AG20443 (cell line): ENCODE measurements at regions not wholly inside any gene's neighbourhood (a gene's known extent, or its start where the extent isn't known, plus 50 kb on each side); places are given as distances from the start of the nearest gene placed in this dataset.

ENCODE experiments used
- DNase-seq: peaks from one replicate; pipeline ENCODE4 v3.0.0; 2012; ENCODE audit warnings: low spot score, mixed read lengths

DNA sequence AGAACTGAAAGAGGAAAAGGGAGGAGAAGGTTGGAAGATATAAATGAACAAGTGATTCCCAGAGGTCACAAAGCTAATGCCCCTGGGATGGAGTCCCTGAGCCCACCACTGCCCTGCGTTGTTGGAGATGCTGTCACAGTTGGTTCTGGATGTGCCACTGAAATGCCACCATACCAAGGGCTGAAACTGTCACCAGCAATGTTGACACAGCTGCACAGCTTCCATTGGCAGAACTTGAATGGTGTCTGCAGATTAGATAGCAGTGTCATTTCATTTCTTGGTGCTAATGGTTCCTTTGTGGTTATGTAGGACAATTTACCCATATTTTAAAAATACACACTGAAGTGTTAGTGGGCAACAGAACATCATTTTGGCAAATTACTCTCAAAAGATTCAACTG is 120.7 kb downstream of the TBXT start:
- no peak for DNase-seq

DNA sequence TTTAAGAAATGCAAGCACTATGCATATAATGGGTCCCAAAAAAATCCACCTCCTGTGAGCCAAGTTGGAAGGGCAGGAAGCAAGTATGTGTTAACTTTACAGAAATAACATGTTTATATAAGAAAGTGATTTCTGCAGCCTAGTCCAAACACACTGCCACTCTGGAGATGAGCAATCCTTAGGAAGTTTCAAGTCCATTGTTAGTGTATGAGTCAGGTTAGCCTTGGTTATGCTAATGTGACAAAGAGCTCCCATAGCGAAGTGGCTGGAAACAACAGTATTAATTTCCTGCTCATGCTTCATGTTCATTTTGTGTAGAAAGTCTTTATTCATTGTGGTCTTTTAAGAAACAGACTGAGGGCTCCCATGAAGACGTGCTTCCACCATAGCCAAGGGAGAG is 121.4 kb downstream of the TBXT start:
- peak; percentile 85 for DNase-seq

- no peak for DNase-seq
Observed at GRCh38 chr6:166045860-166046200, 121.8 kb downstream of the TBXT start.

DNA sequence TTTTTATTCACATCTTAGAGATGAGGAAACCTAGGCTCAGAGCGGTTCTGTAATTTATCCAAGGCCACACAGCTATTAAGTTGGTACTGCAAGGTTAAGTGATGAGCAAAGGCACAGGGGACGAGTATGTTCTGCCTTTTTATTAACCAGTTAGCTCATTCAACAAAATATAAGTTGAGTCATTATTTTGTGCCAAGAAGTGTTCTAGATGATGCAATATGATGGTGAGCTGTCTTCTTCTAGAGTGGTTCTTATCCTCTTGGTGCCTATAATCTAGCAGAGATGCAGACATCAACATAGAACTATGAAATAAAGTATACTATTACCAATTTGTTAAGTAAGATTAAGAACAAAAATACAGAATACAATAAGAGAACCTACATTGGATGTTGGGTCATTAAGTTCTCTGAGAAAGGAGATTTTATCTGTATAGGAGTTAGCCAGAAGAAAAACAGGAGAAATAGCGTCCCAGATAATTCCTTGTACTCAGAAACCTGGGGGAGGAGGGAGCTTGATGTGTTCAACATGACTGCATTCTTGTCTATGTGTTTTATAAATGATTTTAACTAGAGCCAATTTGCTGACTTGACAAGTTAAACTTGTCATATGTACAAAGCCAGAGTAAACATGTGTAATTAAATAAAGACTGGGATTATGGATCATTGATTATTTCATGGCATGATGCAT is 122.3 kb downstream of the TBXT start:
- no peak for DNase-seq

GRCh38 chr6:166041277-166041676 is 126.4 kb downstream of the TBXT start:
- DNase-seq, result no peak

DNA sequence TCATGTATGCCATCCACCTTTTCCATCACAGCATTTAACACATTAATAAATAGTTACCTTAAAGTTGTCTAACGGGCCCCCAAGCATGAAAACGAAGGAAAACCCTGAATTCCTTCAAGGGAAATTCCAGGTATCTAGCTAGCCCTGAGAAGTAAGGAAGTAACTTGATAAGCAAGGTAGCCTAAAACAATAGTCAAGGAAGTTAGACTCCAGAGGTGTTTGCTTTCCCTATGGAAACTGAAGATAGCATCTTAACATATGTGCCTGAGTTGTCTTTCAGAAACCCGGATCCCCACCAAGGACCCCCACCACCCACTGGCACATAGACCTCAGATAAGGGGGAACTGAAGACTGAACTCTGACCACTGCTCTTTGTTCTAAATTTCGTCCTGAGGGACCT is 127.4 kb downstream of the TBXT start:
- DNase-seq, result no peak

GRCh38 chr6:166036316-166037095 is 131.1 kb downstream of the TBXT start:
- DNase-seq, result no peak

DNA sequence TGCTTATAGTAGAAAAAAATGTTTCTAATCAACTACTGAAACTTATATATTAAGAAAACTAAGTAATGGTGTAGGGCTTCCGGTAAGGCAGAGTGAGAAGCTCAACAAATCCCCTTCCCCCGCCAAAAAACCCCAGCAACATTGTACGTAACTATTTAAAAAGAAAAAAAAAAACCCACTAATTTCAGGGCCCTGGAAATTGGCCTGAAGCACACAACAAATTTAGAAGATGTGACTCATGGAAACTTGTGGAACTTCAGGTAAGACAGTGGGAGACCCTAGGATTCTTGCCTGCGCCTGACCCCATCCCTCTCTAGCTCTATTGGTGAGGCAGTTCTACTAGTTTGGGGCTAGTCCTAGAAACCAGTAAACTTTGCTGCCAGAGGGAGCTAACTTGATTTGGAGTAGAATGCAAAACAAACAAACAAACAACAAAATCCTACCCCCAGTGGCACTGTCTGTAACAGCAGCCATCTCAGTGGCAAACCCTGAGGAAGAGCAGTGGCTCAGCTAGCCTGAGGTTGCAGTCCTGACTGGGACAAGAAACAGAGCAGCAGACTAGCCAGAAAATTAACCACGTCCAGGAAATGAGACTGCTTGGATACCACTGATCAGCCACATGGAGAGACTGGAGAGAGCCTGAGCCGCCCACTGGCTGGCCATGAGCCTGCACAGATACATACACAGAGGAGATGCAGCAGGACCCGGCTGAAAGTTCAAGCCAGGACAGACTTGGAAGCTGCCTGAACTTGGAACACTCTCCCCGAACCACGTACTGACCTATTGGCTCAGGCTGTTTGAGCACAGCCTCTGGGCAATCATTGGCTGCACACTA is 135.1 kb downstream of the TBXT start:
- DNase-seq, result peak; percentile 80

GRCh38 chr6:166031275-166031674 is 136.4 kb downstream of the TBXT start:
- DNase-seq, result no peak

DNA sequence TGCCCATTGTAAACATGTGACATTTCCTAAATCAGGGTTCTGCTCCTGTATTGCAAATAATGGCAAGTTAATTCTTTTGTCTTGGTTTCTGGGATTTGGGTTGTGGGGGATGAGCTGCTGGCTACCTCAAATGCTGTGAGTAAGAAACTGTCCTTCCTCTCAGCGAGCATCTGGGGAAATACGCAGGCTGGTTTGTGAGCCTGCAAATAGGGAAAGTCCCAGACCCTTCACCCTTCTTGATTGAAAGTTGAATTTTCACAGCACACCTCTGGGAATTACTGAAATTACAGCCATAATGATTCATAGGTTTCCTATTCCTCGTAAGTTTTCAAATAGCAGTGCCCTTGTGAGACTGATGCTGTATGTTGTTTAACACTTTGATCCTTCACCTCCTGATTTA is 138.1 kb downstream of the TBXT start:
- no peak for DNase-seq

DNA sequence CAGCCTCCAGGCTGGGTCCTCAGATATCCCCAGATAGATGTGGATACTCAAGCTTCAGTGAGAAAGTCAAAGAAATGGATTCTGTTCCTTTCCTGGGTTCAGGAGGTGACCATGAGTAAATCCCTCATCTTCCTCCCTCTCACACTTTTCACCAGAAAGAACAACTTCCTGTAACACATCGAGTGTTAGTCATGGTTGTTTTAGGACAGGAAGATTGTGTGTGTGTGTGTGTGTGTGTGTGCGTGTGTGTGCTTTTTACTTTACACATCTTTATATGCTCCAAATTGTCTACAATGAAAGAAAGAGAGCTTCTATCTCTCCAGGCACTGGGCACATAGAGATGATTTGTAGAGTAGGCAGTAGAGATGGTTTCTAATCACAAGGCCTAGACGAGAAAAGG is 139.9 kb downstream of the TBXT start:
- no peak for DNase-seq

GRCh38 chr6:166026586-166027126 is 141.0 kb downstream of the TBXT start:
- DNase-seq, result no peak

GRCh38 chr6:166025149-166025898 is 142.3 kb downstream of the TBXT start:
- DNase-seq, result peak; percentile 74

DNA sequence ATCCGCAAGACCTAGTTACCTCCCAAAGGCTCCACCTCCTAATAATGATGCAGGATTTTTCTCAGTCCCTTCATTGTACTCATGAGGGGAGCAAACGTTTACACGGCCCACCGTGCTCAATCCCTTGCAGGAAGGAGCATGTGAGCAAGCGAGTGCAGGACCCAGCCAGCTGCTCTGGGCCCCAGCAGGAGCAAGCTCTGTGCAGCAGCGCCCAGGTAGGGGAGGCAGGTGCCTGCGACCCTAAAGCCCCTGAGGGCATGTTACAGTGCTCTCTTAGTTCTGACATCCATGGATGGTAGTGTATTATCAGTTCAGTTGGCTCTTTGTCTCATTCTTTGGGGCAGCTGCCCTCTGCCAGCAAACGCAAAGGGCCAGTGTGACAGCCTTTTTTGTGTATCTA is 143.4 kb downstream of the TBXT start:
- no peak for DNase-seq

- DNase-seq, result no peak
Observed at GRCh38 chr6:166023273-166023989, 144.2 kb downstream of the TBXT start.

DNA sequence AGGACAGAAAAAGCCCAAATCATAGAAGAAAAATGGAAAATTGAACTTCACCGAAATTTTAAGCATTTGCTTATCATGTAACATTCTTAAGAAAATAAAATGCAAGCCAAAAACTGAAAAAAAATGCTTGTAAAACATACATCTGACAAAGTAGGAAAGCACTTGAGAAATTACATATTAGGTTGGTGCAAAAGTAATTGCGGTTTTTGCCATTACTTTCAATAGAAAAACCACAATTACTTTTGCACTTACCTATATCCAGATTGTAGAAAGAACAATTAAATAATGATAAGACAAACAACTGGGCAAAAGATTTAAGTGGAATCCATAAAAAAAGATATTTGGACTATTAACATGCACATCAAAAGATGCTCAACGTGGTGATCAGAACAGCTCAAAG is 146.2 kb downstream of the TBXT start:
- no peak for DNase-seq

DNA sequence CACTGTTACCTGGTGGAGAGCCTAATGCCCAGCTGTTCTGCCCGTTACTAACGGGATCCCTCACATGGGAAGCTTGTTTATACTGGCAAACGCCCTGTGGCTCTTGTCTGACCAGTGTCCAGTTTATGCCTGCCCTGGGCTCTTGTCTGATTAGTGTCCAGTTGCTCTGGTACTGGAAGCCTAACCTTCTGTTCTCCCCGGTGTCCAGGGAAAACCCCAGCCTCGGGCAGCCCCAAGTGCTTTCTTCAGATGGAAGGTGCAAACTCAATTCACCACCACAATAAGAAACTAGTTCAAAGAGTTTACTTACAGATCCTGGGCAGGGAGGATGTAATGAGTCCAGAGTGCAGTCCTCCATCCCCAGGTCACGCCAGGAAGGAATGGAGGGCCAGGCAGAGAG is 148.4 kb downstream of the TBXT start:
- no peak for DNase-seq

GRCh38 chr6:166017032-166017635 is 150.5 kb downstream of the TBXT start:
- no peak for DNase-seq

GRCh38 chr6:166014966-166015365 is 152.7 kb downstream of the TBXT start:
- no peak for DNase-seq

DNA sequence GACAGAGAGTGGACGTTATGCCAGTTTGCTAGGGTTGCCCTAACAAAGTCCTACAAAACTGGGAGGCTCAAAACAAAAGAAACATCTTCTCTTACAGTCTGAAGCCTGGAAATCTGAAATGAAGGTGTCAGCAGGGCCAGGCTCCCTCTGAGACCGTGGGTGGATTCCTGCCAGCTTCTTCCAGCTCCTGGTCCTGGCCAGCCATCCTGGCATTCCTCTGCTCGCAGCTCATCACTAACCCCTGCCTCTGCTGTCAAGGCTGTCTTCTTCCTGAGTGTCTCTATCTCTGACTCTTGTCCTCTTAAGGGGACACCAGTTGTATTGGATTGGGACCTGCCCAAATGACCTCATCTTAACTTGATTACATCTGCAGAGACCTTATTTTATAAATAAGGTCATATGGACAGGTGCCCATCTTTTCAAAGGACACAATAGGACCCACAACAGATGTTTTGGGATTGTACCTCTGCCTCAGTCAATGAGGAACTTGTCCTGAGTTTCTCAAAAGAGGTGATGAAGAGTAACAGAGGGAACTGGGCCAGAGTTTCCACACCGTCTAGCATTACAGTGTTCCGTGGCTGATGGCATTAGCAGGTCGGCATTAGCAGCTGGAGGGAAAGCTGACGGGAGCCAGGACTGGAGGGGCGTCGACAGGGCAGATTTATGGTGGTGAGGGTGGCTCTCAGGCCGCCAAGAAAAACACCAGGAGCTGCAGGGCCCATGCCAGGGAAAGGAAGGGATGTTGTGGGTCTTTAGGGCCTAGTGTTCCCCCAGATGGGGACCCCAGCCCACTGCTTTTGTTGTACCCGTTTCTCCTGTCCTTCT is 157.3 kb downstream of the TBXT start:
- DNase-seq, result no peak
